WTC11 (cell line): ENCODE measurements at regions not wholly inside any gene's neighbourhood (a gene's known extent, or its start where the extent isn't known, plus 50 kb on each side); places are given as distances from the start of the nearest gene placed in this dataset.

Source experiments
- FOXJ3 ChIP-seq: sonication (generic); formaldehyde crosslinking; IDR thresholded peaks from 2 replicates; pipeline ENCODE4 v1.9.0; 2021; ENCODE audit warnings: missing genetic modification reagents, mild to moderate bottlenecking, borderline replicate concordance
- GABPB1 ChIP-seq: sonication (generic); formaldehyde crosslinking; IDR thresholded peaks from 2 replicates; pipeline ENCODE4 v1.8.1; 2023; ENCODE audit warnings: mild to moderate bottlenecking, missing genetic modification reagents
- SP1 ChIP-seq: sonication (generic); formaldehyde crosslinking; conservative IDR thresholded peaks from 2 replicates; pipeline ENCODE4 v1.8.1; 2022; ENCODE audit warnings: missing genetic modification reagents
- ZBTB21 ChIP-seq: sonication (generic); formaldehyde crosslinking; IDR thresholded peaks from 2 replicates; pipeline ENCODE4 v1.8.1; 2023; ENCODE audit warnings: mild to moderate bottlenecking, missing genetic modification reagents, borderline replicate concordance

GRCh38 chr2:216787851-216788540, 71.9 kb downstream of the TNP1 start:
- TF ChIP-seq SP1 (CRISPR knock-in tag) (no peak), FOXJ3 (CRISPR knock-in tag) (no peak), ZBTB21 (no peak), GABPB1 (CRISPR knock-in tag) (no peak)
